GDM1 (cell line): ENCODE measurements at regions not wholly inside any gene's neighbourhood (a gene's known extent, or its start where the extent isn't known, plus 50 kb on each side); places are given as distances from the start of the nearest gene placed in this dataset.
"Not testable (repeated sequence)": the region's sequence is repeated elsewhere in the genome, so short reads cannot be mapped to it uniquely, and the experiment has no call there.

ENCODE experiments used
- DNase-seq: peaks from one replicate; lab custom pipeline; 2025; lab: John Stamatoyannopoulos, UW

- DNase-seq: no peak
Measured at GRCh38 chr4:144366425-144366824, 225.9 kb upstream of the GYPA start.

GRCh38 chr4:144371485-144371884 lies 231.0 kb upstream of the GYPA start:
- DNase-seq: no peak

- no peak for DNase-seq
Measured at GRCh38 chr4:144374065-144374464, 233.5 kb upstream of the GYPA start.

GRCh38 chr4:144376866-144377265 lies 236.3 kb upstream of the GYPA start:
- no peak for DNase-seq

GRCh38 chr4:144384408-144384807 lies 243.9 kb upstream of the GYPA start:
- DNase-seq: no peak

DNA sequence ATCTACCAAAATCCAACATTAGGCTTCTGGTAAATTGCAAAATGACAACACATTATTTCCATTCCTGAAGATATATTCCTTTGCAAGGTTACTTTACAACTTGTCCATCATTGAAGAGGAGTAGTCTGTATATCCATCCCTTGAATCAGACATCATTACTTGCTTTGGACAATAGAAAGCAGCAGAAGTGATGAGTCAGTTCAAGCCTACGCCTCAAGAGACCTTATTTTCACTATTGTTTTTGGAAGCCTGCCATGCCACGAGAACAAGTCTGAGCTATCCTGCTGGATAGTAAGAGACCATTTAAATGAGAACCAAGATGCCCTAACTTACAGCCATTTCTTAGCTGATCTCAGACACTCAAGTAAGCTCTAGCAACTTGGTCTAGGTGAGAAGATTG lies 246.0 kb upstream of the HHIP start:
- no peak for DNase-seq

GRCh38 chr4:144402176-144402575 lies 243.8 kb upstream of the HHIP start:
- no peak for DNase-seq

- no peak for DNase-seq
Measured at GRCh38 chr4:144402999-144403398, 243.0 kb upstream of the HHIP start.

GRCh38 chr4:144403893-144404292 lies 242.1 kb upstream of the HHIP start:
- DNase-seq: no peak

DNA sequence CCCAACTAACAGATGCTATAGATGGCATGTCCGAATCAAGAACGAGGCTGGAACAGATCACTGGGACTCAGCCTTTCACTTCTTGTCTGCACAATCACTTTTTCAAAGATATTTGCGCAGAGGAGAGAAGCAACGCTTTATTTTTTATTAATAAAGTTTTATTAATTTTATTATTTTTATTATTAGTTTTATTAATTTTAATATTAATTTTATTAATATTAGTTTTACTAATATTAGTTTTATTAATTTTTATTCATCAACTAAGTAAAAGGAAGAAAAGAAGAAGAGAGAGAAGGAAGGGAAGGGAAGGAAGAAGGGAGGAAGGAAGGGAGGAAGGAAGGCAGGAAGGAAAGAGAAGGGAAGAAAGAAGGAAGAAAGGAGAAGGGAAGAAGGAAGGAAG lies 236.4 kb upstream of the HHIP start:
- no peak for DNase-seq

- DNase-seq: no peak
Measured at GRCh38 chr4:144410230-144410783, 235.6 kb upstream of the HHIP start.

- DNase-seq: no peak
Measured at GRCh38 chr4:144411119-144411518, 234.8 kb upstream of the HHIP start.

DNA sequence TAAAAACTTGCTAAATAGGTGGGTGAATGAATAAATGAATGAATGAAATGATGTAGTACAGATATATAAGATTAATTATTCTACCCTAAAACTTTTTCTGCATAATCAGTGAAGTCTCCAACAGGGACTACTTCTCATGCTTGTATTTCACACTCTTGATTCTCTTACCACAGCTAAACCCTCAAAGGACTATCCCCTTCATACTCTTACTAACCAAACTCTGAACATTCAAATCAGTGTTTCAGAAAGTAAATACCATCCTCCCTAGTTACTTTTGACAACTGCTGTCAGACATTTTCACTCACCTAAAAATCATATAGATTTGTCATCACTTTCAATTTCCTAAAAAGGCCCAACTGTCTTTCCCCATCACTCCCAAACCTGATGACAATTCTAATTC lies 234.3 kb upstream of the HHIP start:
- no peak for DNase-seq

GRCh38 chr4:144421056-144421455 lies 224.9 kb upstream of the HHIP start:
- DNase-seq: no peak

DNA sequence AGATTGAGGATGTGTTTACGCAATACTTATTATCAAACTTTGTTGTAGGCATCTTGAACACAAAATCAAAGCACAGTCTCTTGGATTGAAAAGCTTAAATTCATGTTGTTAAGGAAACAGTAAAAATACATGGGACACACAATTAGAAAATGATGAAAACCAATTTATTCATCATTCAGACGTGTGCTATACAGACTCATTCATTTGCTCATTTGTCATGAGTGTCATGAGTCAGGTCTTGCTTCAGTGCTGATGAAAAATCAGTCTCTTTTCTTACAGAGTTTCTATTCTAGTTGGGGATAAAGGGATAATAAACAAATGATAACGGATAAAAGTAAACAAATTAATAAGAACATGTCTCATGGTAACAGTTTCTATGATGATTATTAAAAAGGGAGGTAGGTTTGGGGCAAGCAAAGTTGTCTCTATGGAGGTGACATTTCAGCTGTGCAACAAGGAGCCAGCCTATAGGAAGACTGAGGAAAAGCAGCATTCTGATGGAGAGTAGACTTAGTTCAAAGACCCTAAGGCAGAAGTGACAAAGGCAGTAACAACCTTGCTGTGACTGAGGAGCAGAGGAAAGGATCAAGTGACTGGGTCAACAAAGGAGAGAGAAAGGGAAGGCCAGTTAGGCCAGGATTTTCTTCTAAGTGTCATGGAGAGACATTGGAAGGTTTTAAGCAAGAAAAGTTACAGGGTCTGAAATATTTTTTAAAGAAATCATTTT lies 224.0 kb upstream of the HHIP start:
- no peak for DNase-seq

DNA sequence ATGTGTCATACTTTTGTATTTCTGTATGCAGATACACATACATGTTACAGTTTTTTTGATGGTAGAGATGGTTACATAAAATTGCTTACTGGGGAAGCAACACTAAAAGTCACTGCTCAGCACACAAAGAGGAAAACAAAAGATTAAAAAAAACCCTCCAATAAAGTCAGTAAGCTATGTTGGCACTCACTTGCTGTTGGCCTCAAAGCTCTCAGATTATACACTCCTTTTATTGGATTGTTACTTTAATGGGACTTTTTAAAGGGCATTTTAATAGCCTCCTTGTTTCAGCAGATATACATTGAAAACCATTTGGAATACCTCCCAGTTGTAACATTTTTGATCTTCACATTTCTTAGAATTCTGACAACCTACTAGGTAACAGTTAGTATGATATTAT lies 222.0 kb upstream of the HHIP start:
- no peak for DNase-seq

- not testable (repeated sequence) for DNase-seq
Measured at GRCh38 chr4:144426023-144426422, 219.9 kb upstream of the HHIP start.

GRCh38 chr4:144442713-144443112 lies 203.2 kb upstream of the HHIP start:
- no peak for DNase-seq

DNA sequence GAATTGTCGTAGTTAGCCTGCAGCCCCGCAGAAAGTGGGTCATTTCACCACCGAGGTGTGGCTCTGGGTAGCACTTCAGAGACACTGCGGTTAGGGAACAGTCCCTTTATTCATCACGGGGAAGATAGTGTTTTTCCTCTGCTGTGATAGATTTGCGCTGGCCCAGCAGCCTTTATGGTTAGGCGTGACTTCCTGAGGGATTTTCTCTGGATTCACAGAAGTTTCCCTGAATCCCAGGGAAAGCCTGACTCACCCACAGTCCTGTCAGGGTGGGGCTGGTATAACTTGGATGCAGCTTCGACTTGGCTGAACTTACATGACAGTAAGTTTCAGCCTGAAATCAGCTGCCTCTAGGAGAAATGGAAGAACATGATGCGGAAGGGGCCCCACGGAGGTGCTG lies 196.3 kb upstream of the HHIP start:
- no peak for DNase-seq

GRCh38 chr4:144450526-144450925 lies 195.4 kb upstream of the HHIP start:
- DNase-seq: no peak

DNA sequence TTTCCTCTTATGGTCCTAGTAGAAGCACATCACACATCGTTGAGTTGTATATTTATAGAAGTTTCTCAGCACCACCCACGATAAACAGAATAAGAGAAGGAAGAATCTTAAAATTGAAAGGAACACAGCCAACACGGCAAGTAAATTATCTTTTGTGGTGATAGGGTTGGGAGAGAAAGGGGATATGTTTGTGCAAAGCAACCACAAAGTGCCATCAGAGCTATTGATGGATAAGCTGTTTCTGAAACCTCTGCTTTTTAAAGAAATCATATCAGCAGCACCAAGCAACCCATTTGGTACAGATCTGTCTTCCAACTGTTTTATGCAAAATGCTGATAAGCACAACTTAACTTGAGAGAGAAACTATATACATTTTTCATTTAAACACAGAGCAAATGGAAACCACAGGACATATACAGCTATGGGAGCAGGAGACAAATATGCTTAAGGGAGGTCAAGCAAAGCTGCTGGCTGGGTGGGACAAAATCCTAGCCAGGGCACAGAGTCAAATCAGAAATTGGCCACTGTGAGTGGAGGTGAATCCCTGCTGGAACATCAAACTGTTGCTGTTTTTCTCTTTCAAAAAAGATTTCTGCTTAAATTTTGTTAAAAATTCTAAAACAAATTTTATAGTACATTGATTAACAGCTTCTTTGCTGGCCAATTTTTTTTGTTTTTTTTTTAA lies 194.0 kb upstream of the HHIP start:
- DNase-seq: no peak

DNA sequence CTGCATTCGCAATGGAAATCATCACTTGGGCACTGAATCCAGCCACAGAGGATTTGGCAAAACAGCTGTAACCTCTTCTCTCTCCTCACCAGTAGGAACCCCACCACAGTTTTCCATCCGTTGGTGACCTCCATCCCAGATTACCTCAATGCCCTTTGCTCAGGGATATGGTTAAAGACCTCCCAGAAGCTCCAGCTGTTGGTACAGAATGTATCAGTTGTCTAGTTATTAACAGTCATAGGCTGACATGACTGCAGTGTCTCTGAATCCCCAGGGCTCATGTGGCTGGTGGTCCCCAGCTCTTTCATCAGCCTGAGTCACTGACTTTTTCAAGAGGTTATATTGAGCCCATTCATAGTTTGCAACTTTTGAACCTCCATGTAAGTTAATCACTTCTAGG lies 189.8 kb upstream of the HHIP start:
- DNase-seq: no peak

- no peak for DNase-seq
Measured at GRCh38 chr4:144461906-144462305, 184.1 kb upstream of the HHIP start.

GRCh38 chr4:144463236-144463635 lies 182.7 kb upstream of the HHIP start:
- no peak for DNase-seq
